Lung (tissue), 11 donors: ENCODE measurements at regions not wholly inside any gene's neighbourhood (a gene's known extent, or its start where the extent isn't known, plus 50 kb on each side); places are given as distances from the start of the nearest gene placed in this dataset.

ENCODE experiments used
- ATAC-seq: fragments of 200-7000 bp; cut with Tn5 transposase; one replicate; pipeline ENCODE4 v1.9.1; 2020; ENCODE audit warnings: moderate number of reproducible peaks; ENCODE audit not compliant: insufficient read depth, low FRiP score
- DNase-seq, 3 donors: peaks; one replicate each; pipeline ENCODE4 v3.0.0-alpha.2; 2013 to 2017
- H3K27ac ChIP-seq, 2 donors: one replicate each; pipeline ENCODE4 v1.5.1; 2013; ENCODE audit warnings: mild to moderate bottlenecking in 2 of 2, moderate library complexity in 2 of 2, control low read depth in 1 of 2, inconsistent platforms in 1 of 2, low read depth in 1 of 2, low read length in 1 of 2
- H3K27me3 ChIP-seq, 3 donors: one replicate each; pipeline ENCODE4 v1.5.1; 2013; ENCODE audit warnings: low read length in 2 of 3; ENCODE audit not compliant: control insufficient read depth in 3 of 3, insufficient read depth in 3 of 3
- H3K36me3 ChIP-seq, 4 donors: one replicate each; pipeline ENCODE4 v1.5.1; 2013; ENCODE audit warnings: low read length in 4 of 4, mild to moderate bottlenecking in 1 of 4, moderate library complexity in 1 of 4; ENCODE audit not compliant: control insufficient read depth in 4 of 4, insufficient read depth in 4 of 4
- H3K4me1 ChIP-seq, 5 donors: one replicate each; pipeline ENCODE4 v1.5.1; 2013; ENCODE audit warnings: low read length in 5 of 5, mild to moderate bottlenecking in 2 of 5, moderate library complexity in 1 of 5; ENCODE audit not compliant: control insufficient read depth in 5 of 5, insufficient read depth in 5 of 5
- H3K4me3 ChIP-seq: one replicate; pipeline ENCODE4 v1.5.1; 2013; ENCODE audit warnings: mild to moderate bottlenecking, control low read depth, moderate library complexity
- H3K9ac ChIP-seq, 2 donors: one replicate each; pipeline ENCODE4 v1.5.1; 2013; ENCODE audit warnings: low read length in 2 of 2, control low read depth in 1 of 2; ENCODE audit not compliant: insufficient read depth in 1 of 2
- H3K9me3 ChIP-seq, 4 donors: one replicate each; pipeline ENCODE4 v1.5.1; 2013; ENCODE audit warnings: low read length in 3 of 4, mild to moderate bottlenecking in 1 of 4, moderate library complexity in 1 of 4; ENCODE audit not compliant: control insufficient read depth in 4 of 4, insufficient read depth in 3 of 4
- WGBS, 2 donors: extraction: QIAGEN DNeasy Blood & Tissue Kit; methylation state at CpG; one replicate each; pipeline ENCODE4 v1.1.7; 2013; 5-methylcytosine and 5-hydroxymethylcytosine counted together
- TF ChIP-seq, protein P1 (sequence below): IDR thresholded peaks from 2 replicates; pipeline ENCODE4 v1.5.1; 2012; ENCODE audit warnings: mild to moderate bottlenecking; ENCODE audit errors: control extremely low read depth, extremely low read depth
- donor health status: control.
- donor health status: control.
- donor health status: Bipolar disorder and iron deficiency.
- donor health status: healthy.
- donor health status: DM: yes; HTN: yes; CAD: no.

DNA sequence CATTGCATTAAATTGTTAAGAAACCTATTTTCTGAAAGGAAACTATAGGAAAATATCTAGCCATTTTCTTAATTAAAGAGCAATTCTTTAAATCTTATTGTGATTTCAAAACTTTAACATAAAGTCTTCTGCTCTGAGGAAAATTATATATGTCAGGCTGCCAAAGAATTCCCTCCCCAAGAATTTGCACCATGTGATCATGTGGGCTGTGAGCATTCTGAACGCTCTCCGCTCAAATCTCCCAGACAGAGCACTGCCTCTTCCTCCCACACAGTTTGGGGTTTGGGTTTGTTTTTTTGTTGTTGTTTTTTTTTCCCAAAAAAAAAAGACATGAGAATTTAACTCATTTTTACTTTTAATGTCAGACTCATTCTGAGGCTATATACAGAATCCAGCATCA lies 155.9 kb upstream of the PALMD start:
- Histone ChIP-seq H3K27ac (no peak overlapping the region), H3K36me3 (no peaks in the 10 kb centered on the region), H3K9ac (no peak overlapping the region), H3K9me3 (no peaks in the 10 kb centered on the region), H3K4me3 (no peak overlapping the region), H3K27me3 (no peaks in the 10 kb centered on the region), H3K4me1 (no peaks in the 10 kb centered on the region)
- DNase-seq (peak in 2 of 3 donors; percentile 19 to 47), ATAC-seq (no peak)
- WGBS, 2 donors, result 87 to 97% methylated on average over 2 of the region's 2 CpGs
- TF ChIP-seq, protein P1, sequence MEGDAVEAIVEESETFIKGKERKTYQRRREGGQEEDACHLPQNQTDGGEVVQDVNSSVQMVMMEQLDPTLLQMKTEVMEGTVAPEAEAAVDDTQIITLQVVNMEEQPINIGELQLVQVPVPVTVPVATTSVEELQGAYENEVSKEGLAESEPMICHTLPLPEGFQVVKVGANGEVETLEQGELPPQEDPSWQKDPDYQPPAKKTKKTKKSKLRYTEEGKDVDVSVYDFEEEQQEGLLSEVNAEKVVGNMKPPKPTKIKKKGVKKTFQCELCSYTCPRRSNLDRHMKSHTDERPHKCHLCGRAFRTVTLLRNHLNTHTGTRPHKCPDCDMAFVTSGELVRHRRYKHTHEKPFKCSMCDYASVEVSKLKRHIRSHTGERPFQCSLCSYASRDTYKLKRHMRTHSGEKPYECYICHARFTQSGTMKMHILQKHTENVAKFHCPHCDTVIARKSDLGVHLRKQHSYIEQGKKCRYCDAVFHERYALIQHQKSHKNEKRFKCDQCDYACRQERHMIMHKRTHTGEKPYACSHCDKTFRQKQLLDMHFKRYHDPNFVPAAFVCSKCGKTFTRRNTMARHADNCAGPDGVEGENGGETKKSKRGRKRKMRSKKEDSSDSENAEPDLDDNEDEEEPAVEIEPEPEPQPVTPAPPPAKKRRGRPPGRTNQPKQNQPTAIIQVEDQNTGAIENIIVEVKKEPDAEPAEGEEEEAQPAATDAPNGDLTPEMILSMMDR, result no peak

DNA sequence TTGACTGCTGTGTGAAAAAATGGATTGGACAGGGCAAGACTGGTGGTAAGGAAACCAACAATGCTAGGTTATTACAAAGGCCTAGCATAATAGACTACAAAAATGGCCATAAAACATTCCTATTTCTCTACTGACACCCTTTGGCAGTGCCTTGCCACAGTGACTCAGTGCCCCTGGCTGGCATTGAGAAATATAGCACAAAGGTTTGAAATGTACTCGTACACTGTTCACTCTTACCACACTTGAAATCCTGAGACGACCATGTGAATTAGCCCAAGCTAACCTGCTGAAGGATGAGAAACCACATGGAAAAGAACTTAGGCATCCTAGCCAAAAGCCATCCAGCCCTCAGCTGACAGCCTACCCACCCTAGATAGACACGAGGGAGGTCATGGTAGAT lies 149.8 kb upstream of the PALMD start:
- Histone ChIP-seq H3K36me3 (no peaks in the 10 kb centered on the region), H3K9ac (no peak overlapping the region), H3K27ac (no peak overlapping the region), H3K9me3 (no peaks in the 10 kb centered on the region), H3K4me1 (peaks cover 0 to 3% (median 0%) of the 10 kb centered on the region in 5 donors), H3K4me3 (no peak overlapping the region), H3K27me3 (no peaks in the 10 kb centered on the region)
- DNase-seq (no peak), ATAC-seq (no peak)
- TF ChIP-seq, protein P1, result no peak
- 87 to 93% methylated on average over 3 of the region's 3 CpGs for WGBS, 2 donors

DNA sequence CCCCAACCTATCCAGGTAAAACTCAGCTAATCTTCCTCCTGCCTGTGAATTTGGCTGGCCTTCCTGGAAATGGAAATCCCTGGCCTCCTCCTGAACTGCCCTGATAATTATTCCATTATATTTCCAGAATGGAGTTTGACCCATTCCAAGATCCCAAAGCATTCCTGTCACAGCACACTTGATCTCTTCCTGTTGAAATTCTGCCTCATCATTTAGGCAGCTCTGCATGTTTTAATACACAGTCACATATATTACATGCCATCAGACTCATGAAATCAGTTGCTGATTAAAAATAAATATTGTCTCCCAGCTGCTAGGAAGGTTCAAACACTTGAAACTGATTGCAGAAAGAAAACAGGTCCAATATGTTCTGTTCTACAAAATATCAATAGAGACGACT lies 148.2 kb upstream of the PALMD start:
- no peak for DNase-seq
- no peak overlapping the region for H3K4me3 ChIP-seq
- H3K9me3 ChIP-seq, result no peaks in the 10 kb centered on the region
- WGBS, 2 donors, result 75 to 83% methylated on average over 1 of the region's 1 CpG
- no peak overlapping the region for H3K9ac ChIP-seq
- no peak for ATAC-seq
- TF ChIP-seq, protein P1, result no peak
- no peaks in the 10 kb centered on the region for H3K36me3 ChIP-seq
- H3K4me1 ChIP-seq, result peaks cover 0 to 3% (median 0%) of the 10 kb centered on the region in 5 donors
- no peak overlapping the region for H3K27ac ChIP-seq
- no peaks in the 10 kb centered on the region for H3K27me3 ChIP-seq

DNA sequence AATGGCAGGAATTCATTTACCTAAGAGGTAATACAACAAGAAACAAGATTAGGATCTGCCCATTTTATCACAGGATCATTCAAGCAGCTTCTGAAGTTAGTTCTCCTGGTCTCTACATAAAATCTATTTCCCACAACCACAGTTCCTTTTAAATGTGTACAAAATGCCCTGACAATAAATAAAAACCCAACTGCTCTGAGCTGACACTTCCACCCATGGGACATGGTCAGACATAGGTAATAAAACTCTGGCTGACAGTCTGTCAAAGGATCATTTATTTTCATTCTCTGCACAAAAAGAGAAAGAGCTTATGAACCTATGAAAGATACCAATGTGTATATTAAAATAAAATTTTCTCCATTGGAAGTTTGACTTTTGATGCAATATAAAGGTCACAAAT lies 145.4 kb upstream of the PALMD start:
- no peak for ATAC-seq
- Histone ChIP-seq H3K27me3 (no peaks in the 10 kb centered on the region), H3K36me3 (no peaks in the 10 kb centered on the region), H3K4me3 (no peak overlapping the region), H3K9ac (no peak overlapping the region), H3K27ac (no peak overlapping the region), H3K9me3 (no peaks in the 10 kb centered on the region), H3K4me1 (peaks cover 0 to 3% (median 0%) of the 10 kb centered on the region in 5 donors)
- no peak for DNase-seq
- TF ChIP-seq, protein P1, result no peak
